Testis (tissue), 2 donors: ENCODE measurements at regions not wholly inside any gene's neighbourhood (a gene's known extent, or its start where the extent isn't known, plus 50 kb on each side); places are given as distances from the start of the nearest gene placed in this dataset.

Source experiments
- DNase-seq: peaks from one replicate; pipeline ENCODE4 v3.0.0-alpha.2; 2019
- H3K27ac ChIP-seq, 2 donors: fragments of 200-600 bp; sonication (generic); one replicate each; pipeline ENCODE4 v1.5.1; 2019
- H3K27me3 ChIP-seq: fragments of 200-600 bp; sonication (generic); one replicate; pipeline ENCODE4 v1.5.1; 2019
- H3K36me3 ChIP-seq: fragments of 200-600 bp; sonication (generic); one replicate; pipeline ENCODE4 v1.5.1; 2017; ENCODE audit warnings: low read depth; ENCODE audit errors: missing control alignments
- H3K4me1 ChIP-seq: fragments of 200-600 bp; sonication (generic); one replicate; pipeline ENCODE4 v1.5.1; 2019
- H3K4me3 ChIP-seq, 2 donors: fragments of 200-600 bp; sonication (generic); one replicate each; pipeline ENCODE4 v1.5.1; 2017 to 2019
- H3K9me3 ChIP-seq: fragments of 200-600 bp; sonication (generic); one replicate; pipeline ENCODE4 v1.5.1; 2017
- CTCF ChIP-seq, 3 experiments: fragments of 450-650 bp in 2 of 3; fragments of 200-600 bp in 1 of 3; sonication (generic) in 1 of 3; IDR thresholded peaks; one replicate each; pipeline ENCODE4 v1.5.1; 2016 to 2019; ENCODE audit warnings: antibody characterized with exemption in 3 of 3, mild to moderate bottlenecking in 2 of 3, moderate library complexity in 1 of 3
- POLR2A ChIP-seq: fragments of 450-650 bp; IDR thresholded peaks from one replicate; pipeline ENCODE4 v1.6.1; 2017; ENCODE audit warnings: antibody characterized with exemption, mild to moderate bottlenecking, moderate library complexity
- WGBS, 2 donors: methylation state at CpG; one replicate each; pipeline ENCODE4 v1.1.5; 2018; 5-methylcytosine and 5-hydroxymethylcytosine counted together
- intact Hi-C: fragments of 100-400 bp; cut with DNase I; formaldehyde crosslinking; loops from one replicate; pipeline ENCODE4 v1.15.1; 2023; ENCODE audit warnings: low total_unique reads

GRCh38 chr1:213572912-213573647 is 414.7 kb upstream of the PROX1 start:
- 58 to 64% methylated on average over 3 of the region's 3 CpGs for WGBS, 2 donors
- Histone ChIP-seq H3K27me3 (no peaks in the 10 kb centered on the region), H3K4me1 (no peaks in the 10 kb centered on the region), H3K36me3 (no peaks in the 10 kb centered on the region), H3K9me3 (no peaks in the 10 kb centered on the region), H3K4me3 (no peak overlapping the region), H3K27ac (no peak overlapping the region)
- intact Hi-C loops, result no loop called here
- no peak for TF ChIP-seq CTCF (IDR thresholded peaks at IDR 0.05)
- no peak for TF ChIP-seq POLR2A
- no peak for DNase-seq

- no peaks in the 10 kb centered on the region for H3K4me1 ChIP-seq
- no peak overlapping the region for H3K27ac ChIP-seq
- intact Hi-C loops, result no loop called here
- H3K27me3 ChIP-seq, result no peaks in the 10 kb centered on the region
- WGBS, 2 donors, result 60 to 78% methylated on average over 2 of the region's 2 CpGs
- H3K9me3 ChIP-seq, result no peaks in the 10 kb centered on the region
- DNase-seq, result no peak
- H3K4me3 ChIP-seq, result no peak overlapping the region
- no peaks in the 10 kb centered on the region for H3K36me3 ChIP-seq
- no peak for TF ChIP-seq POLR2A
- no peak for TF ChIP-seq CTCF (IDR thresholded peaks at IDR 0.05)
These were observed 414.1 kb upstream of the PROX1 start for GRCh38 chr1:213573648-213574009.

GRCh38 chr1:213582976-213583567 is 404.7 kb upstream of the PROX1 start:
- no peaks in the 10 kb centered on the region for H3K9me3 ChIP-seq
- intact Hi-C loops, result no loop called here
- no peak for DNase-seq
- 80 to 82% methylated on average over 6 of the region's 6 CpGs for WGBS, 2 donors
- H3K27me3 ChIP-seq, result no peaks in the 10 kb centered on the region
- H3K27ac ChIP-seq, result no peak overlapping the region
- H3K36me3 ChIP-seq, result no peaks in the 10 kb centered on the region
- H3K4me3 ChIP-seq, result no peak overlapping the region
- H3K4me1 ChIP-seq, result no peaks in the 10 kb centered on the region
- TF ChIP-seq CTCF (IDR thresholded peaks at IDR 0.05), result no peak
- TF ChIP-seq POLR2A, result no peak

- 55 to 62% methylated on average over 2 of the region's 2 CpGs for WGBS, 2 donors
- no peaks in the 10 kb centered on the region for H3K27me3 ChIP-seq
- no peak for DNase-seq
- H3K27ac ChIP-seq, result no peak overlapping the region
- TF ChIP-seq POLR2A, result no peak
- TF ChIP-seq CTCF (IDR thresholded peaks at IDR 0.05), result no peak
- intact Hi-C loops, result no loop called here
- no peak overlapping the region for H3K4me3 ChIP-seq
- no peaks in the 10 kb centered on the region for H3K36me3 ChIP-seq
- no peaks in the 10 kb centered on the region for H3K4me1 ChIP-seq
- H3K9me3 ChIP-seq, result no peaks in the 10 kb centered on the region
These were observed 403.5 kb upstream of the PROX1 start for GRCh38 chr1:213584272-213584671.

- Histone ChIP-seq H3K27ac (no peak overlapping the region), H3K36me3 (no peaks in the 10 kb centered on the region), H3K9me3 (no peaks in the 10 kb centered on the region), H3K4me1 (no peaks in the 10 kb centered on the region), H3K27me3 (no peaks in the 10 kb centered on the region), H3K4me3 (no peak overlapping the region)
- DNase-seq, result no peak
- WGBS, 2 donors, result 91% methylated on average over 2 of the region's 2 CpGs; no CpG with 5 or more reads in 1 of the 2 donors
- no peak for TF ChIP-seq POLR2A
- TF ChIP-seq CTCF (IDR thresholded peaks at IDR 0.05), result no peak
- intact Hi-C loops, result no loop called here
These were observed 402.4 kb upstream of the PROX1 start for GRCh38 chr1:213585402-213585801.
